C1 segment of cervical spinal cord (tissue), 14 donors: ENCODE measurements at regions not wholly inside any gene's neighbourhood (a gene's known extent, or its start where the extent isn't known, plus 50 kb on each side); places are given as distances from the start of the nearest gene placed in this dataset.
A peak's percentile ranks its signal among the peaks of the same experiment; 100 is the strongest.
"Not testable (repeated sequence)": the region's sequence is repeated elsewhere in the genome, so short reads cannot be mapped to it uniquely, and the experiment has no call there.

Experiments
- DNase-seq, 14 donors: peaks; one replicate each; lab custom pipeline; 2025; lab: John Stamatoyannopoulos, UW

- peak in 8 of 14 donors; percentile 10 to 30 (median 24) for DNase-seq
These were observed 73.4 kb upstream of the EIF5 start for GRCh38 chr14:103260629-103261124.

- no peak for DNase-seq
These were observed 66.7 kb upstream of the EIF5 start for GRCh38 chr14:103267226-103267910.

- DNase-seq, result no peak
These were observed 62.8 kb upstream of the EIF5 start for GRCh38 chr14:103271189-103271588.

DNA sequence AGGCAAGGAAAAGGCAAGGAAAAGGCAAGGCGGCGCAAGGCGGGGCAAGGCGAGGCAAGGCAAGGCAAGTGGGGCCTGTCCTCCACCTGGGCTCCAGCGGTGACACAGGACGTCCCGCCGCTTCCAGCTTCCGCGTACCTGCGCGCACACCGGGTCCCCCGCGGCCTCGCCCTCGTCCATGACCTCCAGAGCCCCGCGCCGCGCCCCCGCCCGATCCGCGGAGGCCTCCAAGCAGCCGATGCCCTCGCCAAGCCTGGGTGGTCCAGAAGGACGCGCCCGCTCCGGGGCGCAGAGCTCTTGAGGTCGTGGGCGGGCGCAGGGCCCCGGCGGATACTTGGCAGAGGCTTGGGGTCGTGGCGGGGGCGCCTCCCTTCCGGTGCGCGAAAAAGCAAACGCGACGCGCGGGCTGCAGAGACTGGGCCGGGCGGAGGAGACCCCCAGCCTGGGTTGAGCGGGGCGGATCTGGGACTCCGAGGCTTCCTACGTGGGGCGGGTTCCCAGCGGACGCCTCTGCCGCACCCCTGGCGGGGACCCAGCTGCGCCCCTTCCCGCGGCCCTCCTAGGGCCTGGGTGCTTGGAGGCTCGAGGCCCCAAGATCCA, 60.8 kb upstream of the EIF5 start:
- DNase-seq, result no peak

DNA sequence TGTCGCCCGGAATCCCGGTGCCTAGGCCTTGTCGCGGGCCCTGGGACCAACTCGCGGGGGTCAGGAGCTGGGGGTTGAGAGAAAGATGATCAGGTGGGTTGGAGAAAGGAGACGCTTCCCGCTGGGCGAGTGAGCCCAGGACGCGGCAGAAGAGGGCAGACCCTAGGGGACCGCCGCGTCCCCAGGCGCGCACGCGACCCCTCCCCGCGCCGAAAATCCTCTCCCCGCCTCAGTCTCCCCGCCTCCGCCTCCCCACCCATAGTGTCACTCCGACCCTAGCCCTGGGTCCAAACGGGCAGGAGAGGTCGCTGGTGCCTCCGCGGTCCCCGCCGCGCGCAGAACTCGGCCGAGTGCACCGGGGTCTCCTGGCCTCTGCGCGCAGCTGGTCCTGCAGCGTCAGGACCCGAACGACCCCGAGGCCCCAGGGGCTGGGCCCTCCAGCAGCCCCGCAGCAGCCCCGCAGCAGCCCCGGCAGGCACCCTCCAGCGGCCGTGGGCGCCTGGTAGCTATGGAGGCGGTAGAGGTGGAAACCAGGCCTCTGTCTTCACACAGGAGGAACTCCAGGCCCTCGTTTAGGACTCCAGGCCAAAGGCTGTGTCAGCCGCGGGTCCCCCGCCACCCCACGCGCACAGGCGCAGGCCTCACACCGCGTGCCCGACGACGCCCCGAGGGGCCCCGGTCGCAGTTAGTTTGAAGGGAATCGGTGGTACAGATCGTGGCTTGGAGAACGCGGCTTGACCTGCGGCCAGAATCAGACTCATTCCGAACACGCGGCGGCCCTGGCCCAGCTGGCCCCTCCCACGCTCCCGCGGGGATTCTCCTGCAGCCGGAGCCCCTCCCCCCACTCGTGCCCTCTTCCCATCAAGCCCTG, 60.1 kb upstream of the EIF5 start:
- DNase-seq, result no peak

DNA sequence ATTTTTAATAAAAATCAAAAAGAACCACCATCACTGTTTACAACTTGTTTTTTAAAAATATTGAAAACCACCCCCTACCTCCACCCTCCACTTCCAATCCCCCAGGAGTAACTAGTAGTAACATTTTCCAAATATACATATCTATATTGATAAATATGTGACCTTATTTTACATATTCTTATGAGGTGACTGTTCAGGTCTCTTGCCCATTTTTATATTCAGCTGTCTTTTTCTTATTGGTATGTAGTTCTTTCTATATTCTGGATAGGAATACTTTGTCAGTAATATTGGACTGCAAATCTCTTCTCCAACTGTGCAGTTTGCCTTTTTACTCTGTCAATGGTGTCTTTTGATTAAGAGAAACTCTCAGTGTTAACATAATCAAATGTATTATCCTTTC, 59.0 kb upstream of the EIF5 start:
- DNase-seq, result no peak

- DNase-seq, result no peak
These were observed 56.1 kb upstream of the EIF5 start for GRCh38 chr14:103277931-103278330.

DNA sequence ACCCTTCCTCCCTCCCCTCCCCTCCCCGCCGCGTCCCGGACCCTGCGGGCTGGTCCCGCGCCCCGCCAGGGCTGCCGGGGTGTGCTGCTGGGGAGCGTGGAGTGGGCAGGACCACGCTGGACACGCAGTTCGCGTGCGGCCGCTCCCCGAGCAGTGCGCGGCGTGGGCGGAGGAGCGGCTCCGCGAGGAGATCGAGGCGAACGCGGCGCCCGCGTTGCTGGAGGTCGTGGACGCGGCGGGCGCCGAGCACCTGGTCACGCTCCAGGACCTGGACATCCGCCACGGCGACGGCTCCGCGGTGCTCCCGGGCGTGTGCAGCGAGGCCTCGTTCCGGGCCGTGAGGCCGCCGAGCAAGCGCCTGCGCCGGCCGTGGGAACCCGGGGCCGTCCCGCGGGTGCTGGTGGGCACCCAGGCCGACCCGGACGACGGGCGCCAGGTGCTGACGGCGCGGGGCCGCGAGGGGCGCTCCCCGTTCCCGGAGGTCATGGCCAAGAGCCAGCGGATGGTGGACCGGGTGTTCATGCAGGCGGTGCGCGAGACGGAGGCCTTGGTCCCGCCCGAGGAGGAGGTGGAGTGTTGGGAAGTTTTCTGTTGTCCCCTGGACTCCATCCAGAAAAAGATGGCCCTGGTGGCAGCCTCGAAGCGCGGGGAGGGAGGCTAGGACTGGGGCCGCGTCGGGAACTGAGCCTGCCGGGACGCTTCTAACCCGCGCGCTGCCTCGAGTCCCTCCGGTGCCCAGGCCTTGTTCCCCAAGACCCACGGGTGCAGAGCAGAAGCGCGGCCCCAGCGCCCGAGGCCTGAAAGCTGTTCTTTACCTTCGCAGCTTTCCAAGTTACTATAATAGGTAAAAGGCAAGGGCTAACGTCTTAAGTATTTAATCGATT, 54.7 kb upstream of the EIF5 start:
- no peak for DNase-seq

GRCh38 chr14:103280278-103280928, 53.6 kb upstream of the EIF5 start:
- no peak for DNase-seq

DNA sequence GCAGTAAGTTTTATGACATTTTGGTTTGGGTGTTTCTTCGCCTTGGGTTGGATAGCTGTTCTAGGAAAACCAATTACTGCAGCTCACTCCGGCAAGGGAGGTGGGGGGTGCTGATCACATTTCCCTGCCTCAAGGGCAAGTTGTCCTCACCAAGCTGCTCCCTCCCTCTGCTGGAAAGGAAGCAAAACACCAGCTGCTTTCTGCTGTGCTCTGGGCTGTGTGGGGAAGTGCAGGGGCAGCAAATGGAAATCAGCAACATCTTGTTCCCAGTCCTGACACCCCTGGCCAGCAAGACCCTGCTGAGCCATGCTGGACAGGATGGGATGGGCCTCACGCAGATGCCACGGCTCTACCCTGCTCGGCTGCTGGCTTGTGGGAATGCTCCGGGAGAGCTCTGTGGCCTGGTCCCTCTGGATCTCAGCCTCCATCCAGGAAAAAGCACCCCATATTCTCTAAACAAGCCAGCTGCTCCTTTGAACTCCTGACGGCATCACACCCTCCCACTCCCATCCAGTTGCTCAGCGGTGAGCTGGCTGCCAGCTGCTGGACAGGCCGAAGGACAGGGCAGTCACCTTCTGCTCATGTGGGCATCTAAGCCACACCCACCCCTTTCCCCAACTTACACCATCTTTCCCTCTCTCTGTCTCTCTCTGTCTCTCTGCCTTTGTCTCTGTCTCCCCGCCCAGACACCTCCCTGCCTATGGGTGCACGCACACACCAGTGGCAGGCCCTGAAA, 52.4 kb upstream of the EIF5 start:
- no peak for DNase-seq

GRCh38 chr14:103282309-103282708, 51.7 kb upstream of the EIF5 start:
- not testable (repeated sequence) for DNase-seq

- no peak for DNase-seq
These were observed 51.1 kb upstream of the EIF5 start for GRCh38 chr14:103282932-103283331.

- no peak for DNase-seq
These were observed 50.1 kb upstream of the EIF5 start for GRCh38 chr14:103283916-103284315.
